Glutamatergic neuron (in vitro differentiated cells): ENCODE measurements at regions not wholly inside any gene's neighbourhood (a gene's known extent, or its start where the extent isn't known, plus 50 kb on each side); places are given as distances from the start of the nearest gene placed in this dataset.
"Not testable (repeated sequence)": the region's sequence is repeated elsewhere in the genome, so short reads cannot be mapped to it uniquely, and the experiment has no call there.

Experiments
- DNase-seq: peaks from one replicate; pipeline ENCODE4 v3.0.0; 2022
- H3K27ac Mint-ChIP-seq: one replicate; pipeline ENCODE4 v1.8.0; 2020; ENCODE audit warnings: mild to moderate bottlenecking, mixed read lengths, inconsistent platforms; ENCODE audit not compliant: unreplicated experiment
- H3K27me3 Mint-ChIP-seq: one replicate; pipeline ENCODE4 v1.8.0; 2020; ENCODE audit warnings: mild to moderate bottlenecking, moderate library complexity, mixed read lengths, inconsistent platforms; ENCODE audit not compliant: unreplicated experiment
- H3K36me3 Mint-ChIP-seq: one replicate; pipeline ENCODE4 v1.8.0; 2020; ENCODE audit warnings: mild to moderate bottlenecking, mixed read lengths, inconsistent platforms; ENCODE audit not compliant: unreplicated experiment
- H3K4me1 Mint-ChIP-seq: one replicate; pipeline ENCODE4 v1.8.0; 2020; ENCODE audit warnings: mild to moderate bottlenecking, low read depth, mixed read lengths, inconsistent platforms; ENCODE audit not compliant: unreplicated experiment
- H3K4me3 Mint-ChIP-seq: one replicate; pipeline ENCODE4 v1.8.0; 2020; ENCODE audit warnings: mild to moderate bottlenecking, mixed read lengths, inconsistent platforms; ENCODE audit not compliant: unreplicated experiment
- H3K9me3 Mint-ChIP-seq: one replicate; pipeline ENCODE4 v1.8.0; 2020; ENCODE audit warnings: mild to moderate bottlenecking, moderate library complexity, mixed read lengths, inconsistent platforms; ENCODE audit not compliant: unreplicated experiment
- CTCF ChIP-seq: fragments of 200-600 bp; sonication (generic); IDR thresholded peaks from one replicate; pipeline ENCODE4 v1.5.0; 2021; ENCODE audit not compliant: partially characterized antibody, unreplicated experiment

- Mint-ChIP-seq H3K36me3 (no peaks in the 10 kb centered on the region), H3K4me1 (no peaks in the 10 kb centered on the region), H3K27me3 (no peaks in the 10 kb centered on the region), H3K27ac (no peak overlapping the region), H3K4me3 (no peak overlapping the region), H3K9me3 (no peaks in the 10 kb centered on the region)
- no peak for TF ChIP-seq CTCF
- no peak for DNase-seq
These were observed 441.2 kb downstream of the BTG1 start for GRCh38 chr12:91704446-91704845.

GRCh38 chr12:91703491-91704283 is 442.0 kb downstream of the BTG1 start:
- no peak for TF ChIP-seq CTCF
- Mint-ChIP-seq H3K4me3 (no peak overlapping the region), H3K27me3 (no peaks in the 10 kb centered on the region), H3K4me1 (no peaks in the 10 kb centered on the region), H3K36me3 (no peaks in the 10 kb centered on the region), H3K27ac (no peak overlapping the region), H3K9me3 (no peaks in the 10 kb centered on the region)
- DNase-seq: no peak

GRCh38 chr12:91702843-91703425 is 442.7 kb downstream of the BTG1 start:
- no peak for DNase-seq
- H3K9me3 Mint-ChIP-seq: no peaks in the 10 kb centered on the region
- TF ChIP-seq CTCF: no peak
- H3K36me3 Mint-ChIP-seq: no peaks in the 10 kb centered on the region
- no peak overlapping the region for H3K27ac Mint-ChIP-seq
- H3K4me3 Mint-ChIP-seq: no peak overlapping the region
- H3K4me1 Mint-ChIP-seq: no peaks in the 10 kb centered on the region
- H3K27me3 Mint-ChIP-seq: no peaks in the 10 kb centered on the region

- H3K27ac Mint-ChIP-seq: no peak overlapping the region
- no peak for DNase-seq
- H3K9me3 Mint-ChIP-seq: peaks cover 2% of the 10 kb centered on the region
- no peaks in the 10 kb centered on the region for H3K27me3 Mint-ChIP-seq
- no peaks in the 10 kb centered on the region for H3K36me3 Mint-ChIP-seq
- H3K4me3 Mint-ChIP-seq: no peak overlapping the region
- no peaks in the 10 kb centered on the region for H3K4me1 Mint-ChIP-seq
- no peak for TF ChIP-seq CTCF
These were observed 449.7 kb downstream of the BTG1 start for GRCh38 chr12:91695964-91696363.

- not testable (repeated sequence) for H3K36me3 Mint-ChIP-seq, H3K4me1 Mint-ChIP-seq, H3K27me3 Mint-ChIP-seq, DNase-seq, H3K27ac Mint-ChIP-seq, H3K9me3 Mint-ChIP-seq, H3K4me3 Mint-ChIP-seq
These were observed 450.2 kb downstream of the BTG1 start for GRCh38 chr12:91695406-91695805.
